ENCODE measurements at regions not wholly inside any gene's neighbourhood (a gene's known extent, or its start where the extent isn't known, plus 50 kb on each side); places are given as distances from the start of the nearest gene placed in this dataset.

- Histone ChIP-seq H3K36me3 (no peaks in the 10 kb centered on the region), H3K27ac (replicated peaks in 1 of 4) (no peak overlapping the region), H3K4me3 (no peak overlapping the region), H3K27me3 (no peaks in the 10 kb centered on the region), H3K4me1 (no peaks in the 10 kb centered on the region), H3K9me3 (no peaks in the 10 kb centered on the region)
- no peak for DNase-seq (ENCODE audit: extremely low spot score)
- intact Hi-C loops (cut with DNase I) = no loop called here
- WGBS = 93% methylated on average over 3 of the region's 3 CpGs
- TF ChIP-seq CTCF (IDR thresholded peaks at IDR 0.05) (no peak), POLR2AphosphoS5 (IDR thresholded peaks at IDR 0.05) (no peak), POLR2A (IDR thresholded peaks at IDR 0.05; ENCODE audit: low read depth) (no peak)
Measured at GRCh38 chr5:121378559-121379359, 472.9 kb upstream of the FTMT start.

GRCh38 chr5:121380066-121380465, 471.6 kb upstream of the FTMT start:
- no peaks in the 10 kb centered on the region for H3K9me3 ChIP-seq
- H3K4me1 ChIP-seq = no peaks in the 10 kb centered on the region
- DNase-seq (ENCODE audit: extremely low spot score) = no peak
- no peak overlapping the region for H3K4me3 ChIP-seq
- no peak overlapping the region for H3K27ac ChIP-seq (replicated peaks in 1 of 4)
- H3K27me3 ChIP-seq = no peaks in the 10 kb centered on the region
- TF ChIP-seq POLR2A (IDR thresholded peaks at IDR 0.05; ENCODE audit: low read depth) (no peak), EP300 (IDR thresholded peaks at IDR 0.05) (no peak), POLR2AphosphoS5 (IDR thresholded peaks at IDR 0.05) (no peak), CTCF (IDR thresholded peaks at IDR 0.05) (no peak)
- H3K36me3 ChIP-seq = no peaks in the 10 kb centered on the region
- intact Hi-C loops (cut with DNase I) = no loop called here
- WGBS = 74% methylated on average over 2 of the region's 2 CpGs

- 89% methylated on average over 5 of the region's 5 CpGs for WGBS
- Histone ChIP-seq H3K27ac (replicated peaks in 1 of 4) (no peak overlapping the region), H3K36me3 (no peaks in the 10 kb centered on the region), H3K9me3 (no peaks in the 10 kb centered on the region), H3K4me3 (no peak overlapping the region), H3K27me3 (no peaks in the 10 kb centered on the region), H3K4me1 (no peaks in the 10 kb centered on the region)
- intact Hi-C loops (cut with DNase I) = no loop called here
- no peak for TF ChIP-seq POLR2A (IDR thresholded peaks at IDR 0.05; ENCODE audit: low read depth)
- no peak for TF ChIP-seq EP300 (IDR thresholded peaks at IDR 0.05)
- TF ChIP-seq POLR2AphosphoS5 (IDR thresholded peaks at IDR 0.05) = no peak
- TF ChIP-seq CTCF (IDR thresholded peaks at IDR 0.05) = no peak
- no peak for DNase-seq (ENCODE audit: extremely low spot score)
Measured at GRCh38 chr5:121384359-121384758, 467.3 kb upstream of the FTMT start.

- H3K4me1 ChIP-seq = no peaks in the 10 kb centered on the region
- no peak overlapping the region for H3K27ac ChIP-seq (replicated peaks in 1 of 4)
- no peaks in the 10 kb centered on the region for H3K9me3 ChIP-seq
- 78% methylated on average over 2 of the region's 2 CpGs for WGBS
- intact Hi-C loops (cut with DNase I) = no loop called here
- no peaks in the 10 kb centered on the region for H3K27me3 ChIP-seq
- H3K36me3 ChIP-seq = no peaks in the 10 kb centered on the region
- no peak for DNase-seq (ENCODE audit: extremely low spot score)
- H3K4me3 ChIP-seq = no peak overlapping the region
- no peak for TF ChIP-seq CTCF (IDR thresholded peaks at IDR 0.05)
- TF ChIP-seq POLR2AphosphoS5 (IDR thresholded peaks at IDR 0.05) = no peak
- TF ChIP-seq POLR2A (IDR thresholded peaks at IDR 0.05; ENCODE audit: low read depth) = no peak
- TF ChIP-seq EP300 (IDR thresholded peaks at IDR 0.05) = no peak
Measured at GRCh38 chr5:121386334-121386733, 465.3 kb upstream of the FTMT start.

- intact Hi-C loops (cut with DNase I) = no loop called here
- DNase-seq (ENCODE audit: extremely low spot score) = no peak
- no peak for TF ChIP-seq POLR2A (IDR thresholded peaks at IDR 0.05; ENCODE audit: low read depth)
- TF ChIP-seq CTCF (IDR thresholded peaks at IDR 0.05) = no peak
- no peak for TF ChIP-seq EP300 (IDR thresholded peaks at IDR 0.05)
- TF ChIP-seq POLR2AphosphoS5 (IDR thresholded peaks at IDR 0.05) = no peak
Measured at GRCh38 chr5:121396716-121397115, 455.0 kb upstream of the FTMT start.

More at GRCh38 chr5:121396716-121397115, 455.0 kb upstream of the FTMT start:
- Histone ChIP-seq H3K9me3 (no peaks in the 10 kb centered on the region), H3K4me1 (no peaks in the 10 kb centered on the region), H3K27ac (replicated peaks in 1 of 4) (no peak overlapping the region), H3K36me3 (no peaks in the 10 kb centered on the region), H3K27me3 (no peaks in the 10 kb centered on the region), H3K4me3 (no peak overlapping the region)
